K562 (cell line): ENCODE measurements at regions not wholly inside any gene's neighbourhood (a gene's known extent, or its start where the extent isn't known, plus 50 kb on each side); places are given as distances from the start of the nearest gene placed in this dataset.

Experiments
- ATAC-seq: fragments of 200-7000 bp; cut with Tn5 transposase; 3 replicates; pipeline ENCODE4 v1.9.1; 2020; ENCODE audit warnings: moderate library complexity
- BruUV-seq: library from RNA; stranded (reverse); fragments of 400-500 nt; replicated peaks from 2 replicates; lab custom pipeline; 2021; lab: Mats Ljungman, UMichigan
- CTCF ChIA-PET: fragments of 300-600 bp; formaldehyde crosslinking; extraction: SDS; loops from one replicate; lab custom pipeline; 2021; ENCODE audit warnings: low intra/inter-chr PET ratio; lab: Yijun Ruan, JAX
- POLR2A ChIA-PET: fragments of 300-600, 350-650 bp; sonication (Branson Sonifier 250); formaldehyde crosslinking; extraction: SDS; loops from one replicate; lab custom pipeline; 2021; ENCODE audit warnings: antibody characterized with exemption, inconsistent platforms; lab: Yijun Ruan, JAX
- DNase-seq, 4 experiments: peaks; one replicate each; pipeline versions ENCODE4 v3.0.0 to v3.0.0-alpha.2; 2011 to 2018; ENCODE audit warnings: low spot score in 3 of 4, mixed read lengths in 3 of 4; ENCODE audit errors: extremely low read depth in 1 of 4
- FAIRE-seq: peaks from 2 replicates; lab custom pipeline; 2011; peaks lifted over from hg19 to GRCh38; lab: Jason Lieb, UNC
- H2AFZ ChIP-seq: 2 replicates; pipeline ENCODE4 v1.6.0; 2011; ENCODE audit warnings: low read depth, low read length, control low read depth, inconsistent platforms
- H3K27ac ChIP-seq: fragments of 200-600 bp; 3 replicates; pipeline ENCODE4 v1.8.0; 2011; ENCODE audit warnings: low read depth, mild to moderate bottlenecking, control low read depth, inconsistent platforms, low read length, moderate library complexity, mixed read lengths; ENCODE audit errors: extremely low read depth
- H3K27me3 ChIP-seq, 2 experiments: fragments of 300-600 bp in 1 of 2; 2 replicates in 1 of 2; 3 replicates in 1 of 2; pipeline versions ENCODE4 v1.6.0 to v1.8.0; 2011; ENCODE audit warnings: inconsistent platforms in 2 of 2, low read length in 2 of 2, mild to moderate bottlenecking in 1 of 2, mixed read lengths in 1 of 2, moderate library complexity in 1 of 2; ENCODE audit not compliant: control insufficient read depth in 2 of 2, insufficient read depth in 2 of 2
- H3K36me3 ChIP-seq: fragments of 300-600 bp; 3 replicates; pipeline ENCODE4 v1.8.0; 2011; ENCODE audit warnings: mild to moderate bottlenecking, low read length, inconsistent platforms; ENCODE audit not compliant: control insufficient read depth, insufficient read depth
- H3K4me1 ChIP-seq, 2 experiments: fragments of 200-600 bp in 1 of 2; replicated peaks in 1 of 2; 2 replicates in 1 of 2; 3 replicates in 1 of 2; pipeline versions ENCODE4 v1.5.1 to v1.8.0; 2011; ENCODE audit warnings: inconsistent platforms in 2 of 2, low read length in 2 of 2, mild to moderate bottlenecking in 1 of 2, mixed read lengths in 1 of 2, moderate library complexity in 1 of 2; ENCODE audit not compliant: control insufficient read depth in 2 of 2, insufficient read depth in 2 of 2
- H3K4me2 ChIP-seq: 2 replicates; pipeline ENCODE4 v1.6.1; 2011; ENCODE audit warnings: low read length, control low read depth, inconsistent platforms, mixed read lengths; ENCODE audit not compliant: insufficient read depth
- H3K4me3 ChIP-seq: fragments of 200-600 bp; sonication (generic), shearing (Covaris generic); 2 replicates; pipeline ENCODE4 v1.5.1; 2016; ENCODE audit warnings: control low read depth, inconsistent platforms
- H3K79me2 ChIP-seq: fragments of 200-600 bp; 3 replicates; pipeline ENCODE4 v1.8.0; 2011; ENCODE audit warnings: low read length, inconsistent platforms; ENCODE audit not compliant: control insufficient read depth, insufficient read depth
- H3K9ac ChIP-seq, 2 experiments: 2 replicates each; pipeline versions ENCODE4 v1.6.0 to v1.6.1; 2011; ENCODE audit warnings: low read depth in 2 of 2, low read length in 2 of 2, control low read depth in 1 of 2, inconsistent platforms in 1 of 2, mild to moderate bottlenecking in 1 of 2, mixed read lengths in 1 of 2; ENCODE audit not compliant: insufficient read depth in 1 of 2
- H3K9me1 ChIP-seq: one replicate; pipeline ENCODE4 v1.6.0; 2011; ENCODE audit warnings: inconsistent platforms, mild to moderate bottlenecking, low read length, moderate library complexity; ENCODE audit not compliant: control insufficient read depth, insufficient read depth
- H3K9me3 ChIP-seq: replicated peaks from 2 replicates; pipeline ENCODE4 v1.5.1; 2011; ENCODE audit warnings: low read depth, low read length, inconsistent platforms; ENCODE audit not compliant: control insufficient read depth, insufficient read depth
- H4K20me1 ChIP-seq: replicated peaks from 2 replicates; pipeline ENCODE4 v1.6.1; 2011; ENCODE audit warnings: low read length, inconsistent platforms, mixed read lengths; ENCODE audit not compliant: control insufficient read depth, insufficient read depth
- RFX7 ChIP-seq: fragments of 250-450 bp; sonication (Bioruptor Pico); IDR thresholded peaks from 2 replicates; pipeline ENCODE4 v1.5.1; 2021; ENCODE audit warnings: mild to moderate bottlenecking
- SRSF3 ChIP-seq: fragments of 200-400 bp; formaldehyde crosslinking; IDR thresholded peaks from 2 replicates; pipeline ENCODE4 v1.6.1; 2016; ENCODE audit warnings: mild to moderate bottlenecking, low read length, moderate library complexity; ENCODE audit not compliant: insufficient read depth
- ZBTB5 ChIP-seq: fragments of 450-650 bp; IDR thresholded peaks from 2 replicates; pipeline ENCODE4 v1.6.1; 2017; ENCODE audit warnings: antibody characterized with exemption
- ZNF830 ChIP-seq: fragments of 250-450 bp; sonication (Bioruptor Pico); IDR thresholded peaks from 2 replicates; pipeline ENCODE4 v1.5.0; 2021; ENCODE audit warnings: mild to moderate bottlenecking
- WGBS: fragments of 100-300 bp; shearing (Covaris generic); methylation state at CpG from one replicate; pipeline ENCODE4 v1.1.6; 2016; ENCODE audit warnings: low coverage, mixed read lengths; ENCODE audit not compliant: insufficient coverage; ENCODE audit errors: missing lambda C conversion rate; 5-methylcytosine and 5-hydroxymethylcytosine counted together
- in situ Hi-C: fragments of 300-500 bp; cut with MboI; formaldehyde crosslinking; loops from 4 replicates; pipeline ENCODE4 v1.15.0; 2018; ENCODE audit warnings: inconsistent platforms, mixed read lengths
- intact Hi-C: fragments of 100-400 bp; cut with micrococcal nuclease; formaldehyde crosslinking; loops from 2 replicates; pipeline ENCODE4 v1.14.2; 2022

GRCh38 chr21:38912102-38912629, 106.4 kb downstream of the ETS2 start:
- Histone ChIP-seq H3K27ac (no peak overlapping the region), H3K4me3 (no peak overlapping the region), H4K20me1 (no peaks in the 10 kb centered on the region), H3K9me3 (no peaks in the 10 kb centered on the region), H3K79me2 (no peaks in the 10 kb centered on the region), H2AFZ (no peak overlapping the region), H3K9ac (no peak overlapping the region), H3K36me3 (no peaks in the 10 kb centered on the region), H3K27me3 (peaks cover 33 to 63% of the 10 kb centered on the region in 2 experiments), H3K4me1 (peaks cover 8 to 14% of the 10 kb centered on the region in 2 experiments; a peak in 4 of 5 replicates), H3K4me2 (no peak overlapping the region), H3K9me1 (no peaks in the 10 kb centered on the region)
- in situ Hi-C loops (no loop called here), intact Hi-C loops (loop anchor here (10.0 kb wide), 1 partner anchor 107 kb away; the partner anchor contains the start of gene ETS2)
- POLR2A ChIA-PET, result no interaction called here
- DNase-seq (no peak), ATAC-seq (no peak), FAIRE-seq (no peak)
- 9% methylated on average over 7 of the region's 7 CpGs for WGBS
- TF ChIP-seq RFX7 (CRISPR knock-in tag) (no peak), ZNF830 (CRISPR knock-in tag) (no peak), ZBTB5 (no peak), SRSF3 (no peak)
- CTCF ChIA-PET, result no interaction called here
- BruUV-seq, result no TSS peak
